GM12801 (cell line): ENCODE measurements at regions not wholly inside any gene's neighbourhood (a gene's known extent, or its start where the extent isn't known, plus 50 kb on each side); places are given as distances from the start of the nearest gene placed in this dataset.

Experiments used
- CTCF ChIP-seq: IDR thresholded peaks from one replicate; pipeline ENCODE4 v1.5.1; 2011; ENCODE audit warnings: control low read depth; ENCODE audit not compliant: insufficient read length; ENCODE audit errors: extremely low read depth

DNA sequence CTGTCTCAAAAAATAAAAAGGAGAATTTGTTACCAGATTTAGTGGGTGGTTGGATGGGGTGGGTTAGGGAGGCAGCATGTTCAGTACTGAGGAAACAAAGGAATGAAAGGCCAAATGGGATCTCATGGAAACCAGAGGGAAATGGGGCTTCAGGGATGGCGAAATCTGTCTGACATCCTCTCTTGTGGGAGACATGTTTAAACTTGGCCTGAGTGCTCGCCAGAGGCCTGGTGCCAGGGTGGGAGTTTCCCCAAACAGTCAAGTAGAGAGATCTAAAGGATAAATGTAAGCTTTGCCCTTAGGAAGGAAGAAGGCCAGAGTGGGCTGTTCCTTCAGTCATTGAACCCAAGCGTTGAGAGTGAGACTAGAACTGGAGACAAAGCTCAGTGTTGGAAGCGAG lies 61.9 kb upstream of the AKIRIN2 start:
- no peak for TF ChIP-seq CTCF

- no peak for TF ChIP-seq CTCF
These were observed 61.2 kb upstream of the AKIRIN2 start for GRCh38 chr6:87763276-87763675.

DNA sequence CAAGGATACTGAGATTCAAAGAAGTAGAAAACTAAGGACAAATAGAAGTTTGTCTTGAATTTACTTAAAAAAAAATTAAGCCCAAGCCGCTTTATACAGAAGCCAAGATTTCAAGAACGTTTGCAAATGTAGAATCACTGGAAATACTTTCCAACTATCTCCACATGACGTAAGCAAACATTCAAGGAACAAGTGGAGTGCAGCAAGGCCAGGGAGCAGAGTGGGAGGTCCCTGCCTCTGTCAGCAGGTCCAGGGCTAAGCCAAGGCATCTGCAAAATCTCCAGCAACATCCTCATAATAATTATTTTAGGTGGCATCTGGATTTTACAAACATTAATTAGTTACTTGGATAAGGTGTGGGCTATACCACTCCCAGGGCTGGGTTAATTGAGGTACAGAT lies 60.1 kb upstream of the AKIRIN2 start:
- no peak for TF ChIP-seq CTCF

DNA sequence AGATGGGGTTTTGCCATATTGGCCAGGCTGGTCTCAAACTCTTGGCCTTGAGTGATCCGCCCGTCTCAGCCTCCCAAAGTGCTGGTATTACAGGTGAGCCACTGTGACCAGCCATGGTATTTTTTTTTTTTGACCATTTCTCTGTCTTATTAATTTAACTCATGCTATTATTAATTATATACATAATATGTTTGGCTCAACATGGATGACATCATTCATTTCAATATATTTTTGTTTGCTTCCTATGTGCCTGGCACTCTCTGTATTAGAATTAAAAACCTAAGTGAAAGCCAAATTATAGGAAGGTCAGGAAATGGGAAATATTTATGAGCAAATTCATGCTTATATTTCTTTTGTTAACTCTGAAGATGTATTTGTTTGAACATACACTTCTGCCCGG lies 55.8 kb upstream of the AKIRIN2 start:
- no peak for TF ChIP-seq CTCF

- TF ChIP-seq CTCF: no peak
These were observed 54.8 kb upstream of the AKIRIN2 start for GRCh38 chr6:87756858-87757257.

- TF ChIP-seq CTCF: no peak
These were observed 54.0 kb upstream of the AKIRIN2 start for GRCh38 chr6:87755708-87756671.

GRCh38 chr6:87754828-87755227 lies 52.8 kb upstream of the AKIRIN2 start:
- no peak for TF ChIP-seq CTCF
